ENCODE measurements at regions not wholly inside any gene's neighbourhood (a gene's known extent, or its start where the extent isn't known, plus 50 kb on each side); places are given as distances from the start of the nearest gene placed in this dataset.

DNA sequence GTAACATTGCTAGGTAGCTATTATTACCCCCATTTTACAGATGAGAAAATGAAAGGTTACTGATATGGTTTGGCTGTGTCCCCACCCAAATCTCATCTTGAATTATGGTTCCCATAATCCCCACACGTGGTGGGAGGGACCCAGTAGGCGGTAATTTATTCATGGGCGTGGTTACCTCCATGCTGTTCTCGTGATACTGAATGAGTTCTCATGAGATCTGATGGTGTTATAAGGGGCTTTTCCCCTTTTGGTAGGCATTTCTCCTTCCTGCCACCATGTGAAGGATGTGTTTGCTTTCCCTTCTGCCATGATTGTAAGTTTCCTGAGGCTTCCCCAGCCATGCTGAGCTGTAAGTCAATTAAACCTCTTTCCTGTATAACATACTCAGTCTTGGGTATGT is 252.1 kb downstream of the OPA1 start:
- Histone ChIP-seq H3K27ac (ENCODE audit: insufficient read depth, low read depth, low read length, poor library complexity, severe bottlenecking) (no peak overlapping the region), H3K4me1 (ENCODE audit: control insufficient read depth, insufficient read depth, low read length) (no peaks in the 10 kb centered on the region), H3K4me3 (ENCODE audit: insufficient read depth, low read depth, low read length) (no peak overlapping the region), H3K36me3 (ENCODE audit: control insufficient read depth, insufficient read depth, low read length) (no peaks in the 10 kb centered on the region), H3K27me3 (ENCODE audit: control insufficient read depth, insufficient read depth, low read length, poor library complexity, severe bottlenecking) (no peaks in the 10 kb centered on the region), H3K9me3 (ENCODE audit: control insufficient read depth, low read length) (no peaks in the 10 kb centered on the region)
- WGBS, 2 experiments, result 87 to 93% methylated on average over 4 of the region's 4 CpGs

DNA sequence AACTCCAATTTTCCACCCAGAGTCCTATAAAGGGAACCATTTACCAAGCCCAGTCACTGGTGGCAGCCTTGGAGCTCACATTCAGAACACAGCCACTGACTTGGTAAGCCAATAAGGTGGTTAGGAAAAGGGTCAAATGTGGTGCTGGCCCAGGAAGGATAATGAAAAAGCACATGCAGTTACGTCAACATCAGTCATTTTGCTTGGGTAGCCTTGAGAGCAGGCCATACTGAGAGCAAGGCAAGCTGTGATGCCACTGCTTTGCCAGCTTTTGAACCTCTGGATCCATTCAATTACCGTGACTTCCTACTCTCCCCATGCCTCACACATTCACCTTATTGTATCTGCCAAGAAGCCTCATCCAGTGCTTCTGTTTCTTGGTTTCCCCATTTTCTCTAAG is 253.6 kb downstream of the OPA1 start:
- 86 to 93% methylated on average over 2 of the region's 2 CpGs for WGBS, 2 experiments
- Histone ChIP-seq H3K27me3 (ENCODE audit: control insufficient read depth, insufficient read depth, low read length, poor library complexity, severe bottlenecking) (no peaks in the 10 kb centered on the region), H3K4me3 (ENCODE audit: insufficient read depth, low read depth, low read length) (no peak overlapping the region), H3K4me1 (ENCODE audit: control insufficient read depth, insufficient read depth, low read length) (peaks cover 2% of the 10 kb centered on the region), H3K9me3 (ENCODE audit: control insufficient read depth, low read length) (no peaks in the 10 kb centered on the region), H3K36me3 (ENCODE audit: control insufficient read depth, insufficient read depth, low read length) (no peaks in the 10 kb centered on the region), H3K27ac (ENCODE audit: insufficient read depth, low read depth, low read length, poor library complexity, severe bottlenecking) (no peak overlapping the region)

DNA sequence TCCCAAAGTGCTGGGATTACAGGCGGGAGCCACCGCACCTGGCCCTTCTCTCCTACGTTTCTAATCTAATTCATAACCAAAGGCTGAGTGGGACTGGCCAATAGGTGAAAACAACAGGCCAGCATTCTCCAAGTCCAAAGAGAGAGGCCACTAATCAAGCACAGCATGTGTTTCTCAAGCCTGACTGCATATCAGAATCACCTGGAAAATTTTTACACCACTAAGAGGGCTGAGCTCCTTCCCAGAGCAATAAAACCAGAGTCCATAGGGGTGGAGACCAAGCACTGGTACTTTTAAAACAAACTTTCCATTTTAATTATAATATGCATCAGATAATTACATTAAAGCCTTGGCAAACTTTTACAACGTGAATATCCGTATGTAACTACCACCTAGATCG is 254.4 kb downstream of the OPA1 start:
- Histone ChIP-seq H3K36me3 (ENCODE audit: control insufficient read depth, insufficient read depth, low read length) (no peaks in the 10 kb centered on the region), H3K4me3 (ENCODE audit: insufficient read depth, low read depth, low read length) (no peak overlapping the region), H3K9me3 (ENCODE audit: control insufficient read depth, low read length) (no peaks in the 10 kb centered on the region), H3K27me3 (ENCODE audit: control insufficient read depth, insufficient read depth, low read length, poor library complexity, severe bottlenecking) (no peaks in the 10 kb centered on the region), H3K27ac (ENCODE audit: insufficient read depth, low read depth, low read length, poor library complexity, severe bottlenecking) (no peak overlapping the region), H3K4me1 (ENCODE audit: control insufficient read depth, insufficient read depth, low read length) (peaks cover 11% of the 10 kb centered on the region)
- 93 to 94% methylated on average over 6 of the region's 6 CpGs for WGBS, 2 experiments

DNA sequence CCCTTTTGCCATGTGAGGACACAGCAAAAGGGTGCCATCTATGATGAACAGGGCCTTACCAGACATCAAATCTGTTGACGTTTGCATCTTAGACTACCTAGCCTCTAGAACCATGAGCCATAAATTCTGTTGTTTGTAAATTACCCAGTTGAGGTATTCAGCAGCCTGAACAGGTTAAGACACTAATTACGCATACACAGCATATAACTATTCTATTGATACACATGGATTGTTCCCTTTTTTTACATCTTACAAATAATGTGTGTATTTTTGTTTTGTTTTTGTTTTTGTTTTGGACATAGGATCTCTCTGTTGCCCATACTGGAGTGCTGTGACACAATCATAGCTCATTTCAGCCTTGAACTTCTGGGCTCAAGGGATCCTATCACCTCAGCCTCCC is 255.5 kb downstream of the OPA1 start:
- Histone ChIP-seq H3K9me3 (ENCODE audit: control insufficient read depth, low read length) (no peaks in the 10 kb centered on the region), H3K27ac (ENCODE audit: insufficient read depth, low read depth, low read length, poor library complexity, severe bottlenecking) (no peak overlapping the region), H3K36me3 (ENCODE audit: control insufficient read depth, insufficient read depth, low read length) (no peaks in the 10 kb centered on the region), H3K4me3 (ENCODE audit: insufficient read depth, low read depth, low read length) (no peak overlapping the region), H3K27me3 (ENCODE audit: control insufficient read depth, insufficient read depth, low read length, poor library complexity, severe bottlenecking) (no peaks in the 10 kb centered on the region), H3K4me1 (ENCODE audit: control insufficient read depth, insufficient read depth, low read length) (peaks cover 13% of the 10 kb centered on the region)
- WGBS, 2 experiments, result 88 to 98% methylated on average over 1 to 2 of the region's 2 CpGs

DNA sequence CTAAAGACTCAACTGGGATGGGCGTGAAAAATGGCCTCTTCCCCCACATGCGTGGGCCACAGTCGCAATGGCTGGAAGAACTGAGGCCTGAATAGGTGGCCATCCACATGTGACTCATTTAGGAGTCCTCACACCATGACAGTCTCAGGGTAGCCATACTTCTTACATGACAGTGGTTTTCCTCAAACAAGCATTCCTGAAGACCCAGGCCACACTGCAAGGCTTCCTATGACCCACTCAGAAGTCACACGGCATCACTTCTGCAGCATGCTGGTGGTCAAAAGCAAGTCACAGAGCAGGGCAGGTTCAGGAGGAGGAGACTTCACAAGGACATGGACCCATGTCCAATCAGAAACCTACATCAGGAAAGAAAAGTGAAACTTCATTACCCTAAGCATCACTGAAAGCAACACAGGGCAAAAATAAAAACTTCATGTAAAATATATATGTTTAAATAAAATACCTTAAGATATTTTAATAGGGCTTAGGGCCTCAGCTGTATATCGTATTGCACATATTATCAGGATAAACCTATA is 257.1 kb downstream of the OPA1 start:
- H3K27ac ChIP-seq (ENCODE audit: insufficient read depth, low read depth, low read length, poor library complexity, severe bottlenecking), result no peak overlapping the region
- H3K4me3 ChIP-seq (ENCODE audit: insufficient read depth, low read depth, low read length), result no peak overlapping the region
- no peaks in the 10 kb centered on the region for H3K9me3 ChIP-seq (ENCODE audit: control insufficient read depth, low read length)
- H3K36me3 ChIP-seq (ENCODE audit: control insufficient read depth, insufficient read depth, low read length), result no peaks in the 10 kb centered on the region
- 94 to 95% methylated on average over 5 of the region's 5 CpGs for WGBS, 2 experiments
- peaks cover 13% of the 10 kb centered on the region for H3K4me1 ChIP-seq (ENCODE audit: control insufficient read depth, insufficient read depth, low read length)
- H3K27me3 ChIP-seq (ENCODE audit: control insufficient read depth, insufficient read depth, low read length, poor library complexity, severe bottlenecking), result no peaks in the 10 kb centered on the region

DNA sequence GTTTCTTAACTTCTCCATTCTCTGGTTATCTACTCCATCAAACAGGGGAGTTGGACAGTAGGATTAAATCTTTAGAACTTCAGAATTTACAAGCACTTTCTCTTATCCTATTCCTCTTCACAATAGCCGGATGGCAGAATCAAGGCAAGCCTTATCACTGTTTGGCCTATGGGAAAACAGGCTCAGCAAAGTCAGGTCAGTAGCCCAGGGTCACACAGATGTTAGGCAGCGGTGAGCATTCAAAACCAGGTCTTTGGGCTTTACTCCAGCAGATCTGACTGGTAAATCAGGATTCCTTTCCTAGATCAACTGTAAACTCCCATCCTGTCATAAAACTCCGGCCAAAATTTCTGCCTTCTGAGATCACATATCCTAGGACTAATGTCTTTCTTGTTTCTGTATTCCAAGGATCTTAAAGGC is 258.4 kb downstream of the OPA1 start:
- no peak overlapping the region for H3K27ac ChIP-seq (ENCODE audit: insufficient read depth, low read depth, low read length, poor library complexity, severe bottlenecking)
- H3K36me3 ChIP-seq (ENCODE audit: control insufficient read depth, insufficient read depth, low read length), result no peaks in the 10 kb centered on the region
- no peaks in the 10 kb centered on the region for H3K27me3 ChIP-seq (ENCODE audit: control insufficient read depth, insufficient read depth, low read length, poor library complexity, severe bottlenecking)
- H3K4me1 ChIP-seq (ENCODE audit: control insufficient read depth, insufficient read depth, low read length), result peaks cover 13% of the 10 kb centered on the region
- no peaks in the 10 kb centered on the region for H3K9me3 ChIP-seq (ENCODE audit: control insufficient read depth, low read length)
- no peak overlapping the region for H3K4me3 ChIP-seq (ENCODE audit: insufficient read depth, low read depth, low read length)
- 88 to 92% methylated on average over 3 of the region's 3 CpGs for WGBS, 2 experiments

DNA sequence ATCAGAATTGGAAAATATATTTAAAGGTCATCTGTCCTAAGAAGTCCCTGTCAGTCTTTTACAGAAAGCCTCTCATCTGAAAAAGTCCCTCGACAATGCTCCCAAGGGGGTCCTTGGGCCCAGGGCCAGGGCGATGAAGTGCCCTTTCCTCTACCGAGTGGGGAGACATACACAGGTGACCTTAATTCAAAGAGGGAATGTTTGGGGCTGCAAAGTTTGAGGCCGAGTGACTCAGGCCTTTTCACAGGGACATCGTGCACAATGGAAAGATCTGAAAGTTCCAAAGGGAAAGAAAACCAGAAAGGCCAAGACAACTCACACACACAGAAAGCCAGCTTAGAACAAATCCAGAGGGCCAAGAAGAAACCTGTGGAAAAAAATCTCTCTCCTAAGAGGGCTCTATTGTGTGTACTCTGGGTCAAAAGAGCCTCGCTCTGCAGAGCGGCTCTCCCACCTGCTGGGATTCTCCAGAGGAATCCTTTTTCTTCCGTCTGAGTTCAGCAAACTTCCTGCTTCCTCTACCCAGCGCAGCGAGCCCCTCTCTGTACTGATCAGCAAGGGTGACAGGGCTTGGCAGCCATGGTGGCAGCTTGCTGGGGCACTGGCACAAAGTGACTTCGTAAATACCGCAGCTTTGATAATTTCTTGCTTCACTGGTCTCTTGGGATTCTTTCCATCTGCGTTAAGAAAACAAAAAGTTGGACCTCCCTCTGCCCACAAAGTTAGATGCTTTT is 259.1 kb downstream of the OPA1 start:
- 18 to 19% methylated on average over 13 of the region's 13 CpGs for WGBS, 2 experiments
- no peak overlapping the region for H3K4me3 ChIP-seq (ENCODE audit: insufficient read depth, low read depth, low read length)
- no peaks in the 10 kb centered on the region for H3K27me3 ChIP-seq (ENCODE audit: control insufficient read depth, insufficient read depth, low read length, poor library complexity, severe bottlenecking)
- H3K9me3 ChIP-seq (ENCODE audit: control insufficient read depth, low read length), result no peaks in the 10 kb centered on the region
- peaks cover 13% of the 10 kb centered on the region for H3K4me1 ChIP-seq (ENCODE audit: control insufficient read depth, insufficient read depth, low read length)
- H3K36me3 ChIP-seq (ENCODE audit: control insufficient read depth, insufficient read depth, low read length), result no peaks in the 10 kb centered on the region
- H3K27ac ChIP-seq (ENCODE audit: insufficient read depth, low read depth, low read length, poor library complexity, severe bottlenecking), result peak overlapping the region; percentile 9

DNA sequence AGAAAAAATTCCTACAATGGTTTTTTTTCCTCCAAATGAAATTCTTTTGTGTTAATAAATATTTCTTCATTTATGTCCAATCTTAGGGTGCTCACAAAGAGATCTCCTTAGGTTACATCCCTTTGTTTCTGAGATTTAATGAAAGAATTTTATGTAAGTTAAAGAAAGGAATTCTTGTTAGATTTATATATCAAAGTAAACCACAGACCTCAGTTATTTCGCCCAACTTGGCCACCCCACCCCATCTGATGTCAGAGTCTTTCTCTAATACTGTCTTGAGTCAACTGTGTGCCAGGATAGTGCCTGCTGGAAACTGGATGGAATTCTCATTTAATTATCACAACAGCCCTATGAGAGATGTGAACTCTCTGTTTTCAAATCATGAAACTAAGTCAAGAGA is 259.9 kb downstream of the OPA1 start:
- Histone ChIP-seq H3K27ac (ENCODE audit: insufficient read depth, low read depth, low read length, poor library complexity, severe bottlenecking) (no peak overlapping the region), H3K4me1 (ENCODE audit: control insufficient read depth, insufficient read depth, low read length) (peaks cover 13% of the 10 kb centered on the region), H3K9me3 (ENCODE audit: control insufficient read depth, low read length) (no peaks in the 10 kb centered on the region), H3K27me3 (ENCODE audit: control insufficient read depth, insufficient read depth, low read length, poor library complexity, severe bottlenecking) (no peaks in the 10 kb centered on the region), H3K36me3 (ENCODE audit: control insufficient read depth, insufficient read depth, low read length) (no peaks in the 10 kb centered on the region), H3K4me3 (ENCODE audit: insufficient read depth, low read depth, low read length) (no peak overlapping the region)
- WGBS, 2 experiments, result 78 to 100% methylated on average over 1 of the region's 1 CpG

DNA sequence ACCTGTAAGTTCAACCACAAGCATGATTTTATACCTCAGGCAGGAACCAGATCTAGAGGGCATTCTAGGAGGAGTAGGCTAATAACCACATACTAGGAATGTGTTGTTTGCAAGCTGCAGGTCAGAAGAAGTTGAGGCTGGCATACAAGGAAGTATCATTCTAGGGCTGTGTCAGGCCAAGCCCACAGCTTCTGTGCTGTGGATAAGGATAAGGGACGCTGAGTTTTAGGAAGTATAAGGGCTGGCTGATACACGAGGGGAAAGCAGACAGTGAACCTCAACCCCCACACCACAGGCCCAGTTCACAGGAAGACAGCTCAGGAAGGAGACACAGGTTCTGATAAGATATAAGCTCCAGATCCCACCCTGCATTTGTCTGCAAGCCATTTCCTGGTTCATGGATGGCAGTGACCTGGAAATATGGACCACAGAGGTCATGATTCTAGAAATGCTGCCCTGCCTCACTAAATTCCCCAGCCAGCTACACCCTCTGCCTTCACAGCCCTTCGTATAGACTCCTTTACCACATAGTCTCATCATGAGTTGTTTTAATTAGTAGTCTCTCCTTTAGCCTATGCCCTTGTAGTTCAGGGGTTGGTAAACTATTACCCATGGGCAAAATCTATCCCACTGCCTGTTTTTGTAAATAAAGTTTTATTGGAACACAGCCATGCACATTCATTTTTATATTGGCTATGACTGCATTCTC is 260.7 kb downstream of the OPA1 start:
- WGBS, 2 experiments, result 79 to 85% methylated on average over 3 of the region's 3 CpGs
- H3K4me1 ChIP-seq (ENCODE audit: control insufficient read depth, insufficient read depth, low read length), result peaks cover 13% of the 10 kb centered on the region
- no peak overlapping the region for H3K4me3 ChIP-seq (ENCODE audit: insufficient read depth, low read depth, low read length)
- no peaks in the 10 kb centered on the region for H3K9me3 ChIP-seq (ENCODE audit: control insufficient read depth, low read length)
- H3K36me3 ChIP-seq (ENCODE audit: control insufficient read depth, insufficient read depth, low read length), result no peaks in the 10 kb centered on the region
- H3K27me3 ChIP-seq (ENCODE audit: control insufficient read depth, insufficient read depth, low read length, poor library complexity, severe bottlenecking), result no peaks in the 10 kb centered on the region
- H3K27ac ChIP-seq (ENCODE audit: insufficient read depth, low read depth, low read length, poor library complexity, severe bottlenecking), result no peak overlapping the region

DNA sequence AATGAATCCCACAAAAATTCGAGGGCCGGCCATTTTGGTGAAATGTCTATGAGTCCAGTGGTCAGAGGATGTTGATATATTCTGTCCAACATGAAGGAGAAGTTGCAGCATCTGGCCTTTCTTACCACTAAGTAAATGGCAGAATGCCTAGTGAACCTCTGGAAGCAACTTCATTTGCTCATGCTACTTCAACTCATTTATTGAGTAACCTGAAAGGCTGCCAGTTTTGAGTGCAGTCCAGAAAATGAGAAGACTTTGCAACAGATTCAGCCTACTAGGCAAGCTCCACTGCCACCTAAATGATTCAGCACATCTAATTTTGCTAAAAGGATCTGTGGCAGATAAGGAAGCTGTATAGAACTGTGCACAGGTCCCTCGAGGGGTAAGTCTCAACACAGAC is 265.0 kb downstream of the OPA1 start:
- Histone ChIP-seq H3K9me3 (ENCODE audit: control insufficient read depth, low read length) (no peaks in the 10 kb centered on the region), H3K36me3 (ENCODE audit: control insufficient read depth, insufficient read depth, low read length) (no peaks in the 10 kb centered on the region), H3K27ac (ENCODE audit: insufficient read depth, low read depth, low read length, poor library complexity, severe bottlenecking) (no peak overlapping the region), H3K4me1 (ENCODE audit: control insufficient read depth, insufficient read depth, low read length) (no peaks in the 10 kb centered on the region), H3K27me3 (ENCODE audit: control insufficient read depth, insufficient read depth, low read length, poor library complexity, severe bottlenecking) (no peaks in the 10 kb centered on the region), H3K4me3 (ENCODE audit: insufficient read depth, low read depth, low read length) (no peak overlapping the region)
- whole genome bisulfite sequencing, 2 experiments, result 95 to 96% methylated on average over 3 of the region's 3 CpGs
